NB4 (cell line): ENCODE measurements at regions not wholly inside any gene's neighbourhood (a gene's known extent, or its start where the extent isn't known, plus 50 kb on each side); places are given as distances from the start of the nearest gene placed in this dataset.

ENCODE experiments used
- DNase-seq: peaks from one replicate; pipeline ENCODE4 v3.0.0; 2010; ENCODE audit warnings: low read depth
- H3K4me3 ChIP-seq: one replicate; pipeline ENCODE4 v1.5.1; 2011; ENCODE audit warnings: mild to moderate bottlenecking, low read depth, low read length, moderate library complexity
- MYC ChIP-seq: IDR thresholded peaks from 2 replicates; pipeline ENCODE4 v1.6.1; 2011; ENCODE audit warnings: low read depth, low read length
- POLR2A ChIP-seq: IDR thresholded peaks from 2 replicates; pipeline ENCODE4 v1.6.1; 2011; ENCODE audit warnings: mild to moderate bottlenecking; ENCODE audit not compliant: insufficient read length; ENCODE audit errors: extremely low read depth
- TF ChIP-seq, protein P1 (sequence below): IDR thresholded peaks from one replicate; pipeline ENCODE4 v1.5.1; 2012; ENCODE audit warnings: low read depth, low read length
- TF ChIP-seq, protein P2 (sequence below): IDR thresholded peaks from 2 replicates; pipeline ENCODE4 v1.6.1; 2011; ENCODE audit warnings: low read depth, low read length

DNA sequence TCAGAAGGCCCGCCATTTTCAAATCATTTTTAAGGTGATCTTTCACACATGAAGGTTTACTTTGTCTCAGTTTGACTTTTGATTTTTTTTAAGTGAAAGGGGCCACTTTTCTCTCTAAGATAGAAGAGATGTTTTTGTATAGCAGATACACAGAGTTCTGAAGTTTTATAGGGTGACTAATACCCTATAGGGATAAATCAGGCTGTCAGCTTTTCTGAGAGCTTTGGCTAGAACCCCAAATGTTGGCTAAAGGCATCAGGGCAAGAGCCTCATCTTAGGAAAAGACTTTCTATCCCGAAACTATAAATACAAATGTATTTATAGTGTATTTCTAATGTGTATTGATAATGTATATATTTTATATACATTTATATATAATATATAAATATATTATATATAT is 181.4 kb downstream of the TBX18 start:
- TF ChIP-seq, protein P1, sequence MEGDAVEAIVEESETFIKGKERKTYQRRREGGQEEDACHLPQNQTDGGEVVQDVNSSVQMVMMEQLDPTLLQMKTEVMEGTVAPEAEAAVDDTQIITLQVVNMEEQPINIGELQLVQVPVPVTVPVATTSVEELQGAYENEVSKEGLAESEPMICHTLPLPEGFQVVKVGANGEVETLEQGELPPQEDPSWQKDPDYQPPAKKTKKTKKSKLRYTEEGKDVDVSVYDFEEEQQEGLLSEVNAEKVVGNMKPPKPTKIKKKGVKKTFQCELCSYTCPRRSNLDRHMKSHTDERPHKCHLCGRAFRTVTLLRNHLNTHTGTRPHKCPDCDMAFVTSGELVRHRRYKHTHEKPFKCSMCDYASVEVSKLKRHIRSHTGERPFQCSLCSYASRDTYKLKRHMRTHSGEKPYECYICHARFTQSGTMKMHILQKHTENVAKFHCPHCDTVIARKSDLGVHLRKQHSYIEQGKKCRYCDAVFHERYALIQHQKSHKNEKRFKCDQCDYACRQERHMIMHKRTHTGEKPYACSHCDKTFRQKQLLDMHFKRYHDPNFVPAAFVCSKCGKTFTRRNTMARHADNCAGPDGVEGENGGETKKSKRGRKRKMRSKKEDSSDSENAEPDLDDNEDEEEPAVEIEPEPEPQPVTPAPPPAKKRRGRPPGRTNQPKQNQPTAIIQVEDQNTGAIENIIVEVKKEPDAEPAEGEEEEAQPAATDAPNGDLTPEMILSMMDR = no peak
- no peak overlapping the region for H3K4me3 ChIP-seq
- no peak for DNase-seq

DNA sequence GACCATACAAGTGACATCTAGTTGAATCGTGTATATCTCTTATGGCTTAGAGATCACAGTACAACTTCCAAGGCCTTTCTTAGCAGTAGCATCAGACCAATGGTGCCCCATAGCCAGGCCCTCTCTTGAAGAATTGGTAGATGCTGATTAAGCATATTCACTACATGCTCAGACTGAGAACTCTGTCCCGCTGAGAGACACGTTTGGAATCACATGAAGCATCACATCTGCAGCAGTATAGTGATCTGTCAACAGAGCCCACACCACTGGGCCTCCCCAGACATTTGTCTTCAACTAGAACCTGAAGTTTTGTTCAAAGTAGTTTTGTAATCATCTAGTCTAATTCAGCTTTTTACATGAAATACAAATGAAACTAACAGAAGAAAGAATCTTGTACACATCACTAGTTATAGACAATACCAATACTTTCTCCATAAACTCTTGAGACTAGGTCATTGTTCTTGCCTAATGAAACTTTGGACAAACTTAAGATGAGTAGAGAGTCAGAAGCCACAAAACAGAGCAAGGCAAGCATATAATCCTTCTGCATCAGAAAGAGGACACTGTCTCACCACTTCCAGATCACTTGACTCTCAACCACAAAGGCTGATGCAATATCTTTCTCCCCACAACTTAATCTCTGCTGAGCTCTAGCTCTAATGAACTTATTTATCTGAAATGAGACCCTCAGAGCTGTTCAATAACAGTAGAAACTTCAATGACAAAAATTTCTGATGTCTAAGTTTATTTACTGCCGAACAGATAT is 182.7 kb downstream of the TBX18 start:
- DNase-seq = peak; percentile 71
- H3K4me3 ChIP-seq = no peak overlapping the region
- no peak for TF ChIP-seq MYC
- TF ChIP-seq, protein P1 = no peak
- TF ChIP-seq, protein P2, sequence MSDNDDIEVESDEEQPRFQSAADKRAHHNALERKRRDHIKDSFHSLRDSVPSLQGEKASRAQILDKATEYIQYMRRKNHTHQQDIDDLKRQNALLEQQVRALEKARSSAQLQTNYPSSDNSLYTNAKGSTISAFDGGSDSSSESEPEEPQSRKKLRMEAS = 0 out of 2 replicates have a peak, but pooled peaks have one; percentile 5
- TF ChIP-seq POLR2A = no peak

DNA sequence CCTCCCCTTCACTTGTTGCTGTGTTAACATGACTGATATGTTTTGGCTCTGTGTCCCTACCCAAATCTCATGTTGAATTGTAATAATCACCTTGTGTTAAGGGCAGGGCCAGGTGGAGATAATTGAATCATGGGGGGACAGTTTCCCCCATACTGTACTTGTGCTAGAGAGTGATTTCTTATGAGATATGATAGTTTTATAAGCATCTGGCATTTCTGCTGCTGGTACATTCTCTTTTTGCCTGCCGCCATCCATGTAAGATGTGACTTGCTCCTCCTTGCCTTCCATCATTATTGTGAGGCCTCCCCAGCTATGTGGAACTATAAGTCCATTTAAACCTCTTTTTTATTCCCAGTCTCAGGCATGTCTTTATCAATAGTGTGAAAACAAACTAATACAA is 185.0 kb downstream of the TBX18 start:
- no peak for TF ChIP-seq MYC
- TF ChIP-seq, protein P1 = no peak
- TF ChIP-seq, protein P2 = no peak
- no peak for TF ChIP-seq POLR2A
- H3K4me3 ChIP-seq = no peak overlapping the region

DNA sequence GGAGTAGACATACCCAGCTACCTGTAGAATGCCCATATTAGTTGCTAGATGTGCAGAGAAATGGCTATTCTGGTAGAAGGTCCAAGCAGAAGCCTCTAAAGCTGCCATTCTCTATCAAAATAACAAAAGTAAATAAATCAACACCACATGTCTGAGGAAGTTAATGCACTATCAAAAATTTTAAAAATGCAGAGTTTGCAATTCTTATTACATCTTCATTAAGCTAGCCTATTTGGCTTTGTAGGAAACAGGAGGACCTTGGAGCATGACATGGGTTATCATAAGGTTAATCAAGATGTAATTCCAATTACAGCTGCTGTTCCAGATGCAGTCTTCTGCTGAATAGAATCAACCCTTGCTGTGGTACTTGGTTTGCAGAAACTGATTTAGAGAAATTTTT is 188.4 kb downstream of the TBX18 start:
- TF ChIP-seq, protein P1 = no peak
- no peak for TF ChIP-seq MYC
- TF ChIP-seq, protein P2 = no peak
- no peak for TF ChIP-seq POLR2A
- no peak overlapping the region for H3K4me3 ChIP-seq
- no peak for DNase-seq

More for the DNA sequence above, 185.0 kb downstream of the TBX18 start:
- no peak for DNase-seq

DNA sequence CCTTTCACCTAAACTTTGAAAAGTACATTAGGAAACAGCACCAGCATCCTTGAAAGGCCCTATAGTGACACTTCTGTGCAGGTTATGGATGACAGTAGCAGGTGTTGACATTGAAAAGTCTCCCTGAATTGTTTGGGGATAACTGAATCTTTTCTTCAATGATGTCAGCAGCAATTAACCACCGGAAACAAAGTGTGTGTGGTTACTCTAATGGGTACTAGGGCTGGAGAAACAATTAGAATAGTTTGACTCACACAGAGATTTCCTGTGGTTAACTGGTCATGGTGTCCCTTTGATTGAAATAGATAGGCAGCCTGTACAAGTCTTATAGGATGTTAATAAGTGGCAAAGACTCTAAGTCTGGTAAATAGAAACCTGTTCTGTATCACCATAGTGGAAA is 189.1 kb downstream of the TBX18 start:
- no peak overlapping the region for H3K4me3 ChIP-seq
- peak; percentile 59 for DNase-seq
- TF ChIP-seq MYC (no peak), POLR2A (no peak)
- TF ChIP-seq, protein P1 = no peak
- TF ChIP-seq, protein P2 = no peak
